ENCODE measurements at regions not wholly inside any gene's neighbourhood (a gene's known extent, or its start where the extent isn't known, plus 50 kb on each side); places are given as distances from the start of the nearest gene placed in this dataset.
A peak's percentile ranks its signal among the peaks of the same experiment; 100 is the strongest.

GRCh38 chr19:31092274-31092673 lies 257.0 kb downstream of the TSHZ3 start:
- no peak for TF ChIP-seq EZH2 (IDR thresholded peaks at IDR 0.05; ENCODE audit: borderline replicate concordance, insufficient read depth, low read length, poor library complexity, severe bottlenecking)
- TF ChIP-seq TAF1 (IDR thresholded peaks at IDR 0.05; ENCODE audit: low read depth), result no peak
- no peak for TF ChIP-seq CTCF (IDR thresholded peaks at IDR 0.05; ENCODE audit: poor library complexity, severe bottlenecking)
- TF ChIP-seq REST (IDR thresholded peaks at IDR 0.05; ENCODE audit: borderline replicate concordance), result peak; percentile 100
- peak; percentile 17 for TF ChIP-seq RAD21 (conservative IDR thresholded peaks at IDR 0.05)
- peak; percentile 80 for TF ChIP-seq POLR2AphosphoS5 (IDR thresholded peaks at IDR 0.05)

Measured in neural cell (in vitro differentiated cells).